ENCODE measurements at regions not wholly inside any gene's neighbourhood (a gene's known extent, or its start where the extent isn't known, plus 50 kb on each side); places are given as distances from the start of the nearest gene placed in this dataset.

GRCh38 chr4:111120191-111120590 lies 497.3 kb upstream of the PITX2 start:
- no peak overlapping the region for H3K27ac ChIP-seq
- DNase-seq (no peak), FAIRE-seq (no peak), ATAC-seq (no peak)
- intact Hi-C loops (cut with DNase I) = no loop called here
- H3K9me3 ChIP-seq = no peaks in the 10 kb centered on the region
- no peaks in the 10 kb centered on the region for H3K36me3 ChIP-seq
- TF ChIP-seq, protein P1, sequence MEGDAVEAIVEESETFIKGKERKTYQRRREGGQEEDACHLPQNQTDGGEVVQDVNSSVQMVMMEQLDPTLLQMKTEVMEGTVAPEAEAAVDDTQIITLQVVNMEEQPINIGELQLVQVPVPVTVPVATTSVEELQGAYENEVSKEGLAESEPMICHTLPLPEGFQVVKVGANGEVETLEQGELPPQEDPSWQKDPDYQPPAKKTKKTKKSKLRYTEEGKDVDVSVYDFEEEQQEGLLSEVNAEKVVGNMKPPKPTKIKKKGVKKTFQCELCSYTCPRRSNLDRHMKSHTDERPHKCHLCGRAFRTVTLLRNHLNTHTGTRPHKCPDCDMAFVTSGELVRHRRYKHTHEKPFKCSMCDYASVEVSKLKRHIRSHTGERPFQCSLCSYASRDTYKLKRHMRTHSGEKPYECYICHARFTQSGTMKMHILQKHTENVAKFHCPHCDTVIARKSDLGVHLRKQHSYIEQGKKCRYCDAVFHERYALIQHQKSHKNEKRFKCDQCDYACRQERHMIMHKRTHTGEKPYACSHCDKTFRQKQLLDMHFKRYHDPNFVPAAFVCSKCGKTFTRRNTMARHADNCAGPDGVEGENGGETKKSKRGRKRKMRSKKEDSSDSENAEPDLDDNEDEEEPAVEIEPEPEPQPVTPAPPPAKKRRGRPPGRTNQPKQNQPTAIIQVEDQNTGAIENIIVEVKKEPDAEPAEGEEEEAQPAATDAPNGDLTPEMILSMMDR (IDR thresholded peaks at IDR 0.05) = no peak
- H3K27me3 ChIP-seq = no peaks in the 10 kb centered on the region
- no peaks in the 10 kb centered on the region for H3K4me1 ChIP-seq
- no peak overlapping the region for H3K4me3 ChIP-seq

DNA sequence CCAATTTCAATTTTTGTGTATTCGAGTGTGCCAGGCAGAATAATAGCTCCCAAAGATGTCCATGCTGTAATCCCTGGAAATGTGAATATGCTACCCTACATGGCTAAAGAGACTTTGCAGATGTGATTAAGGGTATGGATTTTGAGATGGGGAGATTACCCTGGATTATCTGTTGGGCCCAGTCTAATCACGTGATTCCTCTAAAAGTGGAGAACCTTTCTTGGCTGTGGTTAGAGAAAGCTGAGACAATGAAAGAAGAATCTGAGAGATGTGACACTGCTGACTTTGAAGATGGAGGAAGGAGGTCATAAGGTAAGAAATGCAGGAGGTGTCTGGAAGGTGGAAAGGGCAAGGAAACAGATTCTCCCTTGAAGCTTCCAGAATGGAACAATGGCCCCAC lies 503.5 kb upstream of the PITX2 start:
- WGBS, 2 donors = 61 to 81% methylated on average over 2 of the region's 2 CpGs
- Histone ChIP-seq H3K36me3 (no peaks in the 10 kb centered on the region), H3K27me3 (no peaks in the 10 kb centered on the region), H3K4me3 (no peak overlapping the region), H3K27ac (no peak overlapping the region), H3K4me1 (no peaks in the 10 kb centered on the region), H3K9me3 (no peaks in the 10 kb centered on the region)
- intact Hi-C loops (cut with DNase I) = no loop called here
- DNase-seq = no peak
- TF ChIP-seq, protein P1 (IDR thresholded peaks at IDR 0.05) = no peak
- FAIRE-seq = no peak
- no peak for ATAC-seq

DNA sequence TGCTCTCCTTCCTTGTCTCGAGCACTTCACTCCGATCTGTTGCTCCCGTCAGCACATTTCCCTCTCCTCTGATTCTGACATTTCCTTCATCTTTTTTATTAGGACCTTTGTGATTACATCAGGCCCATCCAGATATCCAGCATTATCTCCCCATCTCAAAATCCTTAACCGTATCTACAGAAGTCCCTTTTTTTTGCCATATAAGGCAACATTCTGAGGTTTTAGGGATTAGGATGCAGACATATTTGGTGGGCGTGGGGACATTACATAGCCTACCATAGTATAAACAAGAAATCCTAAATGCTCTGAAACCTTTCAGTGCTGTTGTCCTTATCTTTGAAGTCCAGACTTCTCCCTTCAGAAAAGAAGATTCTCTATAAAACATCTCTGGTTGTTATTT lies 505.0 kb upstream of the PITX2 start:
- no peaks in the 10 kb centered on the region for H3K4me1 ChIP-seq
- no peak for DNase-seq
- H3K4me3 ChIP-seq = no peak overlapping the region
- no peak for FAIRE-seq
- WGBS, 2 donors = 69 to 85% methylated on average over 5 of the region's 5 CpGs
- H3K27ac ChIP-seq = no peak overlapping the region
- ATAC-seq = no peak
- TF ChIP-seq, protein P1 (IDR thresholded peaks at IDR 0.05) = no peak
- no peaks in the 10 kb centered on the region for H3K27me3 ChIP-seq
- H3K36me3 ChIP-seq = no peaks in the 10 kb centered on the region
- no peaks in the 10 kb centered on the region for H3K9me3 ChIP-seq
- intact Hi-C loops (cut with DNase I) = no loop called here

DNA sequence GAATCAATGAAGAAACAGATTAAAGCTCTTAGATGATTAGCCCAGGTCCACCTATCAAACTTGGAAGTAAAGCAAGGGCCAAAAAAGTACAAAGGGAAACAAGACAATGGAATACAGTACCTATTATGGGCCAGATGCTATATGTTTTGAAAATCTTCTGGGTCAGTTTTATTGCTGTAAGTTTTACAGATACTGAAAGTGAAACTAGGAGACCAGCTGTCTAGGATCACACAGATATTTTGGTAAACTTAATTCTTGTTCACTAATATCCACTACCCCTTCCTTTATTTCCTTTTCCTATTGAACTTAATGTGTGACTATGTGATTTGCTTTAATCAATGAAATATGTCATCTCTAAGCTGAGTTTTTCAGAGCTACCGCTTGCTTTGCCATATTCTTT lies 505.4 kb upstream of the PITX2 start:
- DNase-seq = no peak
- FAIRE-seq = no peak
- WGBS, 2 donors = 61 to 71% methylated on average over 1 of the region's 1 CpG
- Histone ChIP-seq H3K27ac (no peak overlapping the region), H3K9me3 (no peaks in the 10 kb centered on the region), H3K4me1 (no peaks in the 10 kb centered on the region), H3K27me3 (no peaks in the 10 kb centered on the region), H3K36me3 (no peaks in the 10 kb centered on the region), H3K4me3 (no peak overlapping the region)
- intact Hi-C loops (cut with DNase I) = no loop called here
- TF ChIP-seq, protein P1 (IDR thresholded peaks at IDR 0.05) = no peak
- no peak for ATAC-seq

- Histone ChIP-seq H3K9me3 (no peaks in the 10 kb centered on the region), H3K27ac (no peak overlapping the region), H3K4me3 (no peak overlapping the region), H3K27me3 (no peaks in the 10 kb centered on the region), H3K4me1 (no peaks in the 10 kb centered on the region), H3K36me3 (no peaks in the 10 kb centered on the region)
- TF ChIP-seq, protein P1 (IDR thresholded peaks at IDR 0.05) = no peak
- no peak for DNase-seq
- FAIRE-seq = no peak
- WGBS, 2 donors = 49 to 55% methylated on average over 1 of the region's 1 CpG
- ATAC-seq = no peak
- intact Hi-C loops (cut with DNase I) = no loop called here
These were observed 513.6 kb upstream of the PITX2 start for GRCh38 chr4:111136438-111136837.
